ENCODE measurements at regions not wholly inside any gene's neighbourhood (a gene's known extent, or its start where the extent isn't known, plus 50 kb on each side); places are given as distances from the start of the nearest gene placed in this dataset.

DNA sequence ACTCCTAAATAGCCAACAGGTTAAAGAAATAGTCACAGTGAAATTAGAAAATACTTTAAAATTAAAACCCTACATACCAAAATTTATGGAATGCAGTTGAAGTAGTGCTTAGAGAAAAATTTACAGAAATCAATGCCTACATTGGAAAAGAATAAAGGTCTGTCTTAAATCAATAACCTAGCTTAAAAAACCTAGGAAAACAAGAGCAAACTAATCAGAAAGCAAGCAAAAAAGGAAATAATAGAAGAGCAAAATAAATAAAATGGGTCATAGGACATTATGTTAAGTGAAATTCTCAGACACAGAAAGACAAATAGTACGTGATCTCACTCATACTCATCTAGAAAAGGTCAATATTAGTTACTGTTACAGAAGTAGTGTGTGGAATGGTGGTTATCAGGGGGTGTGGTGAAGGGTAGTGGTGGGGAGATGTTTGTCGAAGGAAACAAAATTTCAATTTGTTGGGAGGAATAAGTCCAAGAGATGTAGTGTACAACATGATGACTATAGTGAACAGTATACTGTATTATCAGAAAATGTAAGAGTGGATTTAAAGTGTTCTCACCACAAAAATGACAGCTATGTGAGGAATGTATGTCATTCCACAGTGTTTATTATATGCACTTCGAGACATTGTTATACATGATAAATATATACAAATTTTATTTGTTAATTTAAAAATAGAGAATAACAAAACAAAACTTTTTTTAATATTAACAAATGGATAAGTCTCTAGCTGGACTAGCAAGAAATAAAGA, 423.6 kb downstream of the CDH26 start:
- Histone ChIP-seq H3K9me3 (ENCODE audit: control insufficient read depth in 2 of 2, insufficient read depth in 1 of 2, low read length in 1 of 2) (no peaks in the 10 kb centered on the region), H3K27ac (ENCODE audit: low read depth in 1 of 2, low read length in 1 of 2) (no peak overlapping the region), H3K4me1 (ENCODE audit: control insufficient read depth in 2 of 2, insufficient read depth in 2 of 2, low read length in 2 of 2) (no peaks in the 10 kb centered on the region), H3K36me3 (ENCODE audit: control insufficient read depth in 2 of 2, insufficient read depth in 2 of 2, low read length in 1 of 2) (no peaks in the 10 kb centered on the region), H3K4me3 (ENCODE audit: low read length in 2 of 2) (no peak overlapping the region), H3K27me3 (ENCODE audit: control insufficient read depth in 2 of 2, insufficient read depth in 1 of 2, low read length in 1 of 2) (no peaks in the 10 kb centered on the region)
- 94% methylated on average over 3 of the region's 3 CpGs for WGBS
- DNase-seq (ENCODE audit: low read depth in 6 of 9, low spot score in 9 of 9): no peak

DNA sequence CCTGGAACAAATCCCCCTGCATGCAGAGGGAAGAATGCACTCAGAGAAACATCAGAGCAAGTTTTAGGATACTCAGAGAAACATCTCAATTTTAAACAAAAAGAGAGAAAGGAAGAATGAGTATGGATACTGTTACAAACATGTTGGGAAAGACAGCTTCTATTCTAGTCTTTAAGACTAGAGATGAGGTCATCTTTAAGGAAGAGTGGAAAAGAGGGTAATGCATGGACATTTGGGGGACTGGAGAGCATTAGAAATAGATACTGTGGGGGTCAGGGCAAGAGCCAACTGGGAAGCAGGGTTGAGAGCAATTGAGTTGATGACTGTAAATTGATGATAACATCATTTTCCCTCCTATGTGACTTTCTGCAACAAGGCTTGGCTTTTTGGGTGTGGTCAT, 431.2 kb downstream of the CDH26 start:
- no peak for DNase-seq (ENCODE audit: low read depth in 6 of 9, low spot score in 9 of 9)
- Histone ChIP-seq H3K9me3 (ENCODE audit: control insufficient read depth in 2 of 2, insufficient read depth in 1 of 2, low read length in 1 of 2) (no peaks in the 10 kb centered on the region), H3K27ac (ENCODE audit: low read depth in 1 of 2, low read length in 1 of 2) (no peak overlapping the region), H3K4me1 (ENCODE audit: control insufficient read depth in 2 of 2, insufficient read depth in 2 of 2, low read length in 2 of 2) (no peaks in the 10 kb centered on the region), H3K4me3 (ENCODE audit: low read length in 2 of 2) (no peak overlapping the region), H3K27me3 (ENCODE audit: control insufficient read depth in 2 of 2, insufficient read depth in 1 of 2, low read length in 1 of 2) (no peaks in the 10 kb centered on the region), H3K36me3 (ENCODE audit: control insufficient read depth in 2 of 2, insufficient read depth in 2 of 2, low read length in 1 of 2) (no peaks in the 10 kb centered on the region)

DNA sequence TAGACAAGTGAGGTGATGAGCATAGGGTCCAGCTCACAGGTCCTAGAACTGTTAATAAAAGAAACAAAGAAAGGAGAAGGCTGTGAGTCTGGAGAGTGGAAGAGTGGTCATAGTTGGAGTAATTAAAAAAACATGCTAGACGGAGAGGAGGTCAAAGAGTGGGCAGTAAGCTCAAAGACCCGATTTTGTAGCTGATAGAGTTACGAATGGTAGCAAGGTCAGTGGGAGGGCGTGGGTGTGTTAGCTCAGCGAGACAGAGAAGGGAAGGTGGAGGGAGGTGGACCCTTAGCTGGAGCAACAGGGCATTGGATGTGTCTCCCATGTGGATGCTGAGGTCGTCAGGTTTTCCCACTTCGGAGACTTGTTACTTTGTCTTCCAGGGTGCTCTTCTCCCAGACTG, 431.7 kb downstream of the CDH26 start:
- 93% methylated on average over 7 of the region's 7 CpGs for WGBS
- Histone ChIP-seq H3K4me3 (ENCODE audit: low read length in 2 of 2) (no peak overlapping the region), H3K9me3 (ENCODE audit: control insufficient read depth in 2 of 2, insufficient read depth in 1 of 2, low read length in 1 of 2) (no peaks in the 10 kb centered on the region)

DNA sequence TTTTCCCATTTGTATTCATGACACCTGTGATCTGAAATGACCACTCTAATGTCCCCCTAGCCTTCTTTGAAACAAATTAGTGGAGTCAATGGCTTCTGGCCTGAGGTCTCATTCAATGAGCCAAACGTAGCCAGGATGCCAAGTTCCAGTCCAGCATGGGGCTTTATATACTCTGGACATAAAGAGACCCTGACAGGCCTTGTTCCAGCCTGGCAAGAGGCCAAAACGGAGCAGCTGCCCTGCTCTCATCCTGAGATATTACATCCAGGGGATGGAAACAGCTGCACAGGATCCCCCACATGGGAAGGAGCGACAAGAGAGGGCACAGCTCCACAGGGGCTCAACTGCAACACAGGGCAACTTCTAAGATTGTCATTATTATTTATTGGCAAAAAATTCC, 437.8 kb downstream of the CDH26 start:
- Histone ChIP-seq H3K36me3 (ENCODE audit: control insufficient read depth in 2 of 2, insufficient read depth in 2 of 2, low read length in 1 of 2) (no peaks in the 10 kb centered on the region), H3K27ac (ENCODE audit: low read depth in 1 of 2, low read length in 1 of 2) (no peak overlapping the region), H3K4me1 (ENCODE audit: control insufficient read depth in 2 of 2, insufficient read depth in 2 of 2, low read length in 2 of 2) (no peaks in the 10 kb centered on the region), H3K27me3 (ENCODE audit: control insufficient read depth in 2 of 2, insufficient read depth in 1 of 2, low read length in 1 of 2) (no peaks in the 10 kb centered on the region), H3K4me3 (ENCODE audit: low read length in 2 of 2) (no peak overlapping the region), H3K9me3 (ENCODE audit: control insufficient read depth in 2 of 2, insufficient read depth in 1 of 2, low read length in 1 of 2) (no peaks in the 10 kb centered on the region)
- WGBS: 73% methylated on average over 3 of the region's 3 CpGs
- no peak for DNase-seq (ENCODE audit: low read depth in 6 of 9, low spot score in 9 of 9)

More for the DNA sequence above, 431.7 kb downstream of the CDH26 start:
- no peak overlapping the region for H3K27ac ChIP-seq (ENCODE audit: low read depth in 1 of 2, low read length in 1 of 2)
- H3K27me3 ChIP-seq (ENCODE audit: control insufficient read depth in 2 of 2, insufficient read depth in 1 of 2, low read length in 1 of 2): no peaks in the 10 kb centered on the region
- no peak for DNase-seq (ENCODE audit: low read depth in 6 of 9, low spot score in 9 of 9)
- no peaks in the 10 kb centered on the region for H3K4me1 ChIP-seq (ENCODE audit: control insufficient read depth in 2 of 2, insufficient read depth in 2 of 2, low read length in 2 of 2)
- no peaks in the 10 kb centered on the region for H3K36me3 ChIP-seq (ENCODE audit: control insufficient read depth in 2 of 2, insufficient read depth in 2 of 2, low read length in 1 of 2)

DNA sequence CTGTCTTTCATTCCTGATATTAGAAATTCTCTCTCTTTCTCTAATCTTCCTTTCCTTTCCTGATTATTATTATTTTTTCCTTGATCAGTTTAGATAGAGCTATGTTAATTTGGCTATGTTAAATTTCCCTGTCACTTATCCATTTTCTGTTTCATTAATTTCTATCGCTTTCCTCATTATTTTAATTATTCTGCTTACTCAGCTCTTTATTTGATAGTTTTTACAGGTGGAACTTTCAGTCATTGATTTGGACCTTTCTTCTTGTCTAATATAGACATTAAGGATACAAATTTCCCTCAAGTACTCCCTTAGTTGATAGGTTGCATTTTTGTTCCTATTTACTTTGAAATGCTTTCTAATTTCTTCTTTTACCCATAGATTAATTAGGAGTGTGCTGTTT, 442.3 kb downstream of the CDH26 start:
- no peaks in the 10 kb centered on the region for H3K36me3 ChIP-seq (ENCODE audit: control insufficient read depth in 2 of 2, insufficient read depth in 2 of 2, low read length in 1 of 2)
- H3K27ac ChIP-seq (ENCODE audit: low read depth in 1 of 2, low read length in 1 of 2): no peak overlapping the region
- 100% methylated on average over 1 of the region's 1 CpG for WGBS
- no peak overlapping the region for H3K4me3 ChIP-seq (ENCODE audit: low read length in 2 of 2)
- H3K9me3 ChIP-seq (ENCODE audit: control insufficient read depth in 2 of 2, insufficient read depth in 1 of 2, low read length in 1 of 2): no peaks in the 10 kb centered on the region
- H3K4me1 ChIP-seq (ENCODE audit: control insufficient read depth in 2 of 2, insufficient read depth in 2 of 2, low read length in 2 of 2): no peaks in the 10 kb centered on the region
- no peak for DNase-seq (ENCODE audit: low read depth in 6 of 9, low spot score in 9 of 9)
- H3K27me3 ChIP-seq (ENCODE audit: control insufficient read depth in 2 of 2, insufficient read depth in 1 of 2, low read length in 1 of 2): no peaks in the 10 kb centered on the region

DNA sequence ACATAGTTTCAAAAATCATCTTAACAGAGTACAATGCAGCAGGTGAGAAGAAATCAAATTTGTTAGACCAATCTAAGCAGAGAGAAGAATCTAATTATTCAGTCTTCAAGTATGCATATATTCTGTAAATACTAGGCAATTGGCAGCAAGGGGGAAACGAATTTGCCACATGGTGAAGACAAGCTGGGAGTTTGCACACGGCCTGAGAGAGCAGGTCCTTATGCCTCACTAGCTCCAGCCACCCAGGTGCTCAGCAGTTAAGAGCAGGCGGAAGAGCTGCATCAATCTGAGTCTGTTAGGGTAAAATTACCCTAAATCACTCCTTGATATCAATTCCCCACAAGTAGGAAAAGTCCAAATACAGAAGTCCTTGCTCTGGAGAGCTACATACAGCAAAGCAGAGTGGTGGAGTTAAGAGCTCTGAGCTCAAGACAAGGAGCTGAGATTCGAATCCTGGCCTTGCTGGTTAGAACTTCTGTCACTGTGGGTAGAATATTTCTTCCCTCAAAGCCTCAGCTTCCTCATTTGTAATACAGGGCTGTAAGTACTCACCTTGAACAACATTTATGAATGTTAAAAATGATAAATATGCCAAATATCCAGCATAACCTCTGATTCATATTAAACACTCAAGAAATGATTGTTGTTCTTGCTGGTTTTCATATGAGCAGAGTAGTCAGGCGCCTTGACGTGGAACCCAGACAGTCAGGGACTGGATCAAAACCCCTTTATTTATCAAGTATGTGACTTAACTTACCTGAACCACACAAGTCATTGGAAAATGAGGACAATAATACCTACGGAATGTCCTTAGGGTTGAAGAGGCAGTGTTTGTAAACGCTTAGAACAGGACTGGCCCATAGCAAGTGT, 444.2 kb downstream of the CDH26 start:
- no peaks in the 10 kb centered on the region for H3K4me1 ChIP-seq (ENCODE audit: control insufficient read depth in 2 of 2, insufficient read depth in 2 of 2, low read length in 2 of 2)
- no peak for DNase-seq (ENCODE audit: low read depth in 6 of 9, low spot score in 9 of 9)
- no peak overlapping the region for H3K4me3 ChIP-seq (ENCODE audit: low read length in 2 of 2)
- H3K9me3 ChIP-seq (ENCODE audit: control insufficient read depth in 2 of 2, insufficient read depth in 1 of 2, low read length in 1 of 2): no peaks in the 10 kb centered on the region
- H3K36me3 ChIP-seq (ENCODE audit: control insufficient read depth in 2 of 2, insufficient read depth in 2 of 2, low read length in 1 of 2): no peaks in the 10 kb centered on the region
- no peaks in the 10 kb centered on the region for H3K27me3 ChIP-seq (ENCODE audit: control insufficient read depth in 2 of 2, insufficient read depth in 1 of 2, low read length in 1 of 2)
- 85% methylated on average over 8 of the region's 8 CpGs for WGBS
- H3K27ac ChIP-seq (ENCODE audit: low read depth in 1 of 2, low read length in 1 of 2): no peak overlapping the region

DNA sequence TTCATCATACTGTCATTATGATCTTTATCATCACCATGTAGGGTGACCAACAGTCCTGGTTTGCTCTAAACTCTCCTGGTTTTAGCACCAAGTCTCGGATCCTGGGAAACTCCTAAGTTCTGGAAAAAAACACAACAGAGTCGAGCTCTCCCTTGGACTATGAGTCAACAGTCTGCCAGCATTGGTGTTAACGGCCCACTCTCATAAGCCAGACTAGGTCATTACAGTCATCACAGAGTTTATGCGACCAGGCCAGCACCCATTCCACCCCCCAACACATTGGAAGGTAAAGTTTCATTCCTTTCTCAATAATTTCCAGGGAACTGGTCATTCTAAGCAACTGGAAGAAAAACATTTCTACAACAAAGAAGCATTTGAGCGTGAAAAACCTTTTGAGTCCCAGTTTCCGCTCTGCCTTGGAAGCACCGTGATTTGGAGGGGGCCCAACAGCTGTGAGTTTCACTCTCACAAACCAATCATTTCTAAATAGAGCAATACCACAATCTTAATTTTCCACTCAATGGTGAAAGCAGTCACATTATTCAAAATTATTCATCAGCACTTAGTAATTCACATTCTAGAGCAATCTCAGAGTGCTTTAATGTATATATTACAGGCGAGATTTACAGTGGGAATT, 445.0 kb downstream of the CDH26 start:
- WGBS: 96% methylated on average over 8 of the region's 8 CpGs
- Histone ChIP-seq H3K4me1 (ENCODE audit: control insufficient read depth in 2 of 2, insufficient read depth in 2 of 2, low read length in 2 of 2) (no peaks in the 10 kb centered on the region), H3K4me3 (ENCODE audit: low read length in 2 of 2) (no peak overlapping the region), H3K36me3 (ENCODE audit: control insufficient read depth in 2 of 2, insufficient read depth in 2 of 2, low read length in 1 of 2) (no peaks in the 10 kb centered on the region), H3K27ac (ENCODE audit: low read depth in 1 of 2, low read length in 1 of 2) (no peak overlapping the region), H3K27me3 (ENCODE audit: control insufficient read depth in 2 of 2, insufficient read depth in 1 of 2, low read length in 1 of 2) (no peaks in the 10 kb centered on the region), H3K9me3 (ENCODE audit: control insufficient read depth in 2 of 2, insufficient read depth in 1 of 2, low read length in 1 of 2) (no peaks in the 10 kb centered on the region)
- no peak for DNase-seq (ENCODE audit: low read depth in 6 of 9, low spot score in 9 of 9)

DNA sequence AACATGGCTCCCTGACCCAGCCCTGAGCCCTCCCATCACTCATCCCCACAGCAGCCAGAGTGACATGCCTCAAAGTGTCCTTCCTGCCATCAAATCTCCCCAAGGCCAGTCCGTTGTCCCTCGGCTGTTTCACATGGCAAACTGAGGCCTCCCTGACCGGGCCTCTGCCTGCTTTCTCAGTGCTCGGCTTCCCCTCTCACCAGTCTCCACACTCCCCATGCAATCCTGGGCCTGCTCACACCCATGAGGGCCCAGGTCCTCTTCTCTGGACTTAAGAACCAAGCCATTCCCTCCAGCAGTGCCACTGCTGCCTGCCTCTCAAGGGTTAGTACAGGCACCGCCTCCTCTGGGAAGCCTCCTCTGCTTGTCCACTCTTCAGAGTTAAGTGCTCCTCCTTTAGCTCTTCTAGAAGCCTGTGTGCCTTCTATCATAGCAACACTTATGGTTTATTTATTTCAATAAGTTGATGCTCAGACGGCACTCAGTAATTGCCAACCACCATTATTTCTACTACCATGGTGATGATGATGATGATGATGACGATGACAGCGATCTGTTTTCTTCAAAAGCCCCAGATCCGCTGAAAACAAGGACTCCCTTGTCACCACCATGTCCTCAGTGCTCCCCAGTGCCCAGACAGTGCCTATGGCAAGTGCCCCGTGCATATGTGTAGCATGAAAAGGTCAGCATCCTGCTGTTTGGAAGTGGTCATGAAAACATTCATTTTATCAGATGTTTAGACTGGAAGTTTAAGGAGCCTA, 449.0 kb downstream of the CDH26 start:
- Histone ChIP-seq H3K36me3 (ENCODE audit: control insufficient read depth in 2 of 2, insufficient read depth in 2 of 2, low read length in 1 of 2) (no peaks in the 10 kb centered on the region), H3K27me3 (ENCODE audit: control insufficient read depth in 2 of 2, insufficient read depth in 1 of 2, low read length in 1 of 2) (no peaks in the 10 kb centered on the region), H3K4me3 (ENCODE audit: low read length in 2 of 2) (no peak overlapping the region), H3K9me3 (ENCODE audit: control insufficient read depth in 2 of 2, insufficient read depth in 1 of 2, low read length in 1 of 2) (no peaks in the 10 kb centered on the region), H3K27ac (ENCODE audit: low read depth in 1 of 2, low read length in 1 of 2) (no peak overlapping the region), H3K4me1 (ENCODE audit: control insufficient read depth in 2 of 2, insufficient read depth in 2 of 2, low read length in 2 of 2) (no peaks in the 10 kb centered on the region)
- WGBS: 90% methylated on average over 10 of the region's 10 CpGs
- no peak for DNase-seq (ENCODE audit: low read depth in 6 of 9, low spot score in 9 of 9)

Data from thymus (tissue), 11 donors.